ENCODE measurements at regions not wholly inside any gene's neighbourhood (a gene's known extent, or its start where the extent isn't known, plus 50 kb on each side); places are given as distances from the start of the nearest gene placed in this dataset.

DNA sequence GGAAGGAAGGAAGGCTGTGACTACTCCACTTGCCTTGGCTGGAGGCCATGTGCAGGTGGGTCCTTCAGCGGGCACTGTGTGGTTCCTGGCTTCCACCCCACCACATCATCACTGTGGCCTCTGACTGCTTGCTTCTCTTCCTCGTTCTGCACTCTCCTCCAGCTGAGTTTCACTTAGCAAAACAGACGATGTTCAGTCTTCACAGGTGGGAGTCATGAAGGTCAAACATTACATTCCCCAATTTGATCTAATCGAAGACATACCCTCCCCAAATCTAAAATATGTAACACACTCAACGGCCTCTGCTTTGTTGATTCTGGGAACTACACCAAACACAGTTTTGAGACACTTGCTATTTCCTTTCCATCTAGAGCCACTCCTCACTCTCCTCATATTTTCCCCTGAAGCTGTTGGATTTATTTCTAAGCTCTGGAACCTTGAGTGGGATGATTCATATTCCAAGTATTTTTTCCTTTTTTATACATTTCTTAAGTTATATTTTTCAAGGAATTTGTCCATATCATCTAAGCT, 132.5 kb upstream of the FOXA2 start:
- TF ChIP-seq, protein P1, sequence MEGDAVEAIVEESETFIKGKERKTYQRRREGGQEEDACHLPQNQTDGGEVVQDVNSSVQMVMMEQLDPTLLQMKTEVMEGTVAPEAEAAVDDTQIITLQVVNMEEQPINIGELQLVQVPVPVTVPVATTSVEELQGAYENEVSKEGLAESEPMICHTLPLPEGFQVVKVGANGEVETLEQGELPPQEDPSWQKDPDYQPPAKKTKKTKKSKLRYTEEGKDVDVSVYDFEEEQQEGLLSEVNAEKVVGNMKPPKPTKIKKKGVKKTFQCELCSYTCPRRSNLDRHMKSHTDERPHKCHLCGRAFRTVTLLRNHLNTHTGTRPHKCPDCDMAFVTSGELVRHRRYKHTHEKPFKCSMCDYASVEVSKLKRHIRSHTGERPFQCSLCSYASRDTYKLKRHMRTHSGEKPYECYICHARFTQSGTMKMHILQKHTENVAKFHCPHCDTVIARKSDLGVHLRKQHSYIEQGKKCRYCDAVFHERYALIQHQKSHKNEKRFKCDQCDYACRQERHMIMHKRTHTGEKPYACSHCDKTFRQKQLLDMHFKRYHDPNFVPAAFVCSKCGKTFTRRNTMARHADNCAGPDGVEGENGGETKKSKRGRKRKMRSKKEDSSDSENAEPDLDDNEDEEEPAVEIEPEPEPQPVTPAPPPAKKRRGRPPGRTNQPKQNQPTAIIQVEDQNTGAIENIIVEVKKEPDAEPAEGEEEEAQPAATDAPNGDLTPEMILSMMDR (IDR thresholded peaks at IDR 0.05; ENCODE audit: control extremely low read depth, extremely low read depth, low read depth, missing control alignments) = no peak
- CTCF ChIA-PET = interaction anchor here (1.4 kb wide), 1 partner anchor 25 kb away, joined by 4 read pairs; no protein-coding TSS in a partner anchor

DNA sequence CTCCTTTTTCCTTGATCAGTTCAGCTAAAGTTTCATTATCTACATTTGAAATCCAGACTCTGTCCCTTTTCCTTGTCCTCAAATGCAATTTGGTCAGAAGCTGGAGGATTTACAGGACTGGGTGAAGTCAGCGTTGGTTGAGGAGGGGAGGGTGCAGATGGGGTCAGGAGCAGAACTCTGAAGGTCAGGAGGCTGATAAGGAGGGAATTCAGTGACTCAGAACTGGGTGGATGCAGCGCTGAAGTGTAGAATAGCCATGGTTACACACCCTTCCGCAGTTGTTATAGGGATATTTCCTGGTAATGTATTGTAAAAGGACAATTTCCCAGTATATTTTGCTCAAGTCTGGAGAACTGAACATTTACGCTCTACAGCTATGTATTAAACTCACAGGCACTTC, 133.1 kb upstream of the FOXA2 start:
- DNase-seq (ENCODE audit: extremely low spot score) = no peak
- TF ChIP-seq, protein P1 (IDR thresholded peaks at IDR 0.05; ENCODE audit: control extremely low read depth, extremely low read depth, low read depth, missing control alignments) = no peak
- POLR2A ChIA-PET = no interaction called here
- CTCF ChIA-PET = interaction anchor here (1.4 kb wide), 1 partner anchor 26 kb away, joined by 4 read pairs; no protein-coding TSS in a partner anchor

More for the DNA sequence above, 132.5 kb upstream of the FOXA2 start:
- DNase-seq (ENCODE audit: extremely low spot score) = no peak
- POLR2A ChIA-PET = no interaction called here

DNA sequence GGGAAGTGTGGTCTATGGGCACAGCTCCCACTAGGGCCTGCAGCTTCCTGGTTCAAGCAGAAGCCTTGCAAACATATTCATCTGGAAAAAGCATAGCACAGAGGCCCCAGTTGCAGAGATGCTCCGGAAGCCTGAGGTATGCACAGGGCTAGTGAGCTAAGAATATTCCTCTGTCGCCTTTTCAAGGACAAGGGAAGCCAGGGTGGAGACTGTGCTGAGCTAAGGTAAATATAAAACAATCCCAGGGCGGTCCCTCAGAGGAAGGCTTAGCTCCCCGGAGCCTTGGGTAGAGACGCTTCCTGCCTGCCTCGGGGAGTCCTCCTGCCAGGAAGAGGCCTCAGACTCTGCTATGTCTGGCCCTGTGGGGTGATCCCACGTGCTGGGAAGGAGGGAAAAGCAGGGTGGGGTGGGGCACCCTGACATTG, 134.8 kb upstream of the FOXA2 start:
- CTCF ChIA-PET = interaction anchor here (1.4 kb wide), 1 partner anchor 27 kb away, joined by 5 read pairs; no protein-coding TSS in a partner anchor
- TF ChIP-seq, protein P1 (IDR thresholded peaks at IDR 0.05; ENCODE audit: control extremely low read depth, extremely low read depth, low read depth, missing control alignments) = no peak
- DNase-seq (ENCODE audit: extremely low spot score) = no peak
- POLR2A ChIA-PET = no interaction called here

DNA sequence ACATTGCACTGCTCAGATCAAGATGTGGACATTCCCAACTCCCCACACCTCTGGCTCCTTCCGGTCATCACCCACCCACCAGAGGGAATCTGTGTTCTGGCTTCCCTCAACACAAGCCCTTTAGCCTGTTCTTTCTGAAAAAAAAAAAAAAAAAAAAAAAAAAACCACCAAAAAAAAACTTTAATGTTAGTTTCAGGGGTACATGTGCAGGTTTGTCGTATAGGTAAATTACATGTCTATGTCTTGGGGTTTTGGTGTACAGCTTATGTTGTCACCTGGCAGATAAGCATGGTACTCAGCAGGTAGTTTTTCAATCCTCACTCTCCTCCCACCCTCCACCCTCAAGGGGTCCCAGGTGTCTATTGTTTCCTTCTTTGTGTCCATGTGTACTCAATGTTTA, 135.8 kb upstream of the FOXA2 start:
- ChIA-PET CTCF (interaction anchor here (1.0 kb wide), 1 partner anchor 28 kb away, joined by 4 read pairs; no protein-coding TSS in a partner anchor), POLR2A (no interaction called here)
- TF ChIP-seq, protein P1 (IDR thresholded peaks at IDR 0.05; ENCODE audit: control extremely low read depth, extremely low read depth, low read depth, missing control alignments) = no peak

DNA sequence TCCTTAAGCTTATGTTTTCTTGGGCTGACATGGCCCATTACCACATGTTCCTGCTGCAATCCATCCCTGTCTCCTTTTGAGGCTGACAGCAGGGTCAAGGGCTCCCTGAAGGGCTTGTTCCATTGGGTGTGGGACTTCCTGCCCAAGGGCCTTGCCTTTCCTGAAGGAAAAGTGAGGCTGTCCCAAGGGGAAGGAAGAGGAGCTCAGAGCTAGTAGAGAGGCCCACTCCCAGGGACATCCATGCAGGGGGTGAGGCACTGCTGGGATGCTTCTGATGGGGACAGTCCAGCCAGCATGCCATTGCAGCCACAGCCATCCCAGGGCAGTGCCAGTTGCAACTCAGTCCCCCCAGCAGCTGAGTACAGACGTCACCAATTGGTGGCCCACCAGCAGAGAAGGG, 138.4 kb upstream of the FOXA2 start:
- POLR2A ChIA-PET = no interaction called here
- TF ChIP-seq, protein P1 (IDR thresholded peaks at IDR 0.05; ENCODE audit: control extremely low read depth, extremely low read depth, low read depth, missing control alignments) = no peak
- no peak for DNase-seq (ENCODE audit: extremely low spot score)
- CTCF ChIA-PET = interaction anchor here (1.4 kb wide), 1 partner anchor 31 kb away, joined by 5 read pairs; no protein-coding TSS in a partner anchor

More for the DNA sequence above, 135.8 kb upstream of the FOXA2 start:
- DNase-seq (ENCODE audit: extremely low spot score) = no peak

DNA sequence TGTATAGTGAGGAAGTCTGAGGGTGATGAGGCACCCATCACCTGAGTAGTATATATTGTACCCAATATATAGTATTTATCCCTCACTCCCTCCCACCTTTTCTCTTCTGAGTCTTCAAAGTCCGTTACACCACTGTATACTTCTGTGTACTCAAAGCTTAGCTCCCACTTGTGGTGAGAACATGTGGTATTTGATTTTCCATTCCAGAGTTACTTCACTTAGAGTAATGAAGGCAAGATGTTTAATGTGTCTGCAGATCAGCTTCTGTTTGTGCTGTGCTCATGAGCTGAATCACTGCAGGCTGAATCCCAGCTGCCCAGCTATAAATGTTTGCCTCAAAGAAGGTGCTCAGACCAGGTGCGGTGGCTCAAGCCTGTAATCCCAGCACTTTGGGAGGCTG, 139.3 kb upstream of the FOXA2 start:
- POLR2A ChIA-PET = no interaction called here
- no peak for DNase-seq (ENCODE audit: extremely low spot score)
- TF ChIP-seq, protein P1 (IDR thresholded peaks at IDR 0.05; ENCODE audit: control extremely low read depth, extremely low read depth, low read depth, missing control alignments) = no peak
- CTCF ChIA-PET = interaction anchor here (1.4 kb wide), 2 partner anchors 32 to 40 kb away, joined by 3 to 5 read pairs; no protein-coding TSS in a partner anchor

Data from GM10248 (cell line).